GM10266 (cell line): ENCODE measurements at regions not wholly inside any gene's neighbourhood (a gene's known extent, or its start where the extent isn't known, plus 50 kb on each side); places are given as distances from the start of the nearest gene placed in this dataset.

ENCODE experiments used
- DNase-seq: peaks from one replicate; pipeline ENCODE4 v3.0.0; 2012; ENCODE audit errors: extremely low spot score
- CTCF ChIP-seq: IDR thresholded peaks from 2 replicates; pipeline ENCODE4 v1.5.1; 2012; ENCODE audit warnings: mild to moderate bottlenecking, low read depth; ENCODE audit not compliant: control insufficient read depth, insufficient read depth; ENCODE audit errors: missing control alignments

GRCh38 chr5:51582871-51583394, 199.7 kb downstream of the ISL1 start:
- TF ChIP-seq CTCF = no peak
- no peak for DNase-seq

- no peak for TF ChIP-seq CTCF
- no peak for DNase-seq
Measured at GRCh38 chr5:51598026-51598425, 214.8 kb downstream of the ISL1 start.

- TF ChIP-seq CTCF = no peak
- DNase-seq = no peak
Measured at GRCh38 chr5:51599587-51599986, 216.3 kb downstream of the ISL1 start.

GRCh38 chr5:51604324-51604723, 221.1 kb downstream of the ISL1 start:
- no peak for TF ChIP-seq CTCF

GRCh38 chr5:51606921-51607320, 223.7 kb downstream of the ISL1 start:
- no peak for TF ChIP-seq CTCF
- no peak for DNase-seq

More at GRCh38 chr5:51604324-51604723, 221.1 kb downstream of the ISL1 start:
- DNase-seq = no peak

GRCh38 chr5:51618234-51618633, 235.0 kb downstream of the ISL1 start:
- no peak for DNase-seq
- no peak for TF ChIP-seq CTCF

- TF ChIP-seq CTCF = no peak
- no peak for DNase-seq
Measured at GRCh38 chr5:51621156-51621555, 237.9 kb downstream of the ISL1 start.
